Liver (tissue), 3 donors: ENCODE measurements at regions not wholly inside any gene's neighbourhood (a gene's known extent, or its start where the extent isn't known, plus 50 kb on each side); places are given as distances from the start of the nearest gene placed in this dataset.

Source experiments
- ATF3 ChIP-seq: IDR thresholded peaks from 2 replicates; pipeline ENCODE4 v1.6.1; 2016; ENCODE audit warnings: antibody characterized with exemption
- CTCF ChIP-seq: fragments of 150-350 bp; IDR thresholded peaks from 2 replicates; pipeline ENCODE4 v1.5.1; 2017; ENCODE audit warnings: improper control_type of control experiment, low read depth, low read length; ENCODE audit not compliant: missing input control
- EGR1 ChIP-seq, 2 donors: IDR thresholded peaks; 2 replicates each; pipeline ENCODE4 v1.6.1; 2016 to 2018; ENCODE audit warnings: antibody characterized with exemption in 2 of 2, low read depth in 2 of 2
- FOXA1 ChIP-seq: IDR thresholded peaks from 2 replicates; pipeline ENCODE4 v1.6.1; 2016; ENCODE audit warnings: antibody characterized with exemption
- GABPA ChIP-seq, 2 donors: IDR thresholded peaks in 1 of 2; conservative IDR thresholded peaks in 1 of 2; 2 replicates each; pipeline ENCODE4 v1.6.1; 2016; ENCODE audit warnings: antibody characterized with exemption in 2 of 2, mild to moderate bottlenecking in 1 of 2, moderate library complexity in 1 of 2
- JUND ChIP-seq, 2 donors: IDR thresholded peaks; 2 replicates each; pipeline ENCODE4 v1.6.1; 2016; ENCODE audit warnings: antibody characterized with exemption in 2 of 2
- MAX ChIP-seq: IDR thresholded peaks from 2 replicates; pipeline ENCODE4 v1.6.1; 2016; ENCODE audit warnings: antibody characterized with exemption
- RAD21 ChIP-seq, 2 donors: IDR thresholded peaks; 2 replicates each; pipeline ENCODE4 v1.6.1; 2016; ENCODE audit warnings: antibody characterized with exemption in 2 of 2, mild to moderate bottlenecking in 2 of 2
- REST ChIP-seq: IDR thresholded peaks from 2 replicates; pipeline ENCODE4 v1.6.1; 2016; ENCODE audit warnings: antibody characterized with exemption, mild to moderate bottlenecking
- RXRA ChIP-seq, 2 donors: IDR thresholded peaks; 2 replicates each; pipeline ENCODE4 v1.6.1; 2017 to 2018; ENCODE audit warnings: antibody characterized with exemption in 2 of 2, mild to moderate bottlenecking in 1 of 2
- SP1 ChIP-seq: IDR thresholded peaks from 2 replicates; pipeline ENCODE4 v1.6.1; 2018; ENCODE audit warnings: antibody characterized with exemption, mild to moderate bottlenecking
- YY1 ChIP-seq: IDR thresholded peaks from 2 replicates; pipeline ENCODE4 v1.6.1; 2016; ENCODE audit warnings: antibody characterized with exemption, mild to moderate bottlenecking
- donor health status: healthy.
- donor health status: healthy.

- TF ChIP-seq JUND (IDR thresholded peaks at IDR 0.05) (no peak), YY1 (no peak), RAD21 (IDR thresholded peaks at IDR 0.05) (no peak), CTCF (no peak), FOXA1 (no peak), MAX (no peak), ATF3 (no peak), RXRA (IDR thresholded peaks at IDR 0.05) (no peak), REST (no peak), GABPA (IDR thresholded peaks at IDR 0.05 in 1 of 2, conservative IDR thresholded peaks at IDR 0.05 in 1 of 2) (no peak), EGR1 (IDR thresholded peaks at IDR 0.05; ENCODE audit: low read depth in 2 of 2) (no peak), SP1 (no peak)
Measured at GRCh38 chr17:53168413-53168812, 654.3 kb upstream of the KIF2B start.
